ENCODE measurements at regions not wholly inside any gene's neighbourhood (a gene's known extent, or its start where the extent isn't known, plus 50 kb on each side); places are given as distances from the start of the nearest gene placed in this dataset.

GRCh38 chr10:28776519-28776918 lies 99.2 kb downstream of the BAMBI start:
- Histone ChIP-seq H3K27ac (ENCODE audit: low read depth in 1 of 2, low read length in 2 of 2) (no peak overlapping the region), H3K4me3 (ENCODE audit: low read depth in 1 of 3, low read length in 3 of 3) (no peak overlapping the region), H3K9ac (ENCODE audit: low read depth in 1 of 2, low read length in 2 of 2) (no peak overlapping the region), H3K27me3 (ENCODE audit: control insufficient read depth in 4 of 4, insufficient read depth in 4 of 4, low read length in 3 of 4) (no peaks in the 10 kb centered on the region), H3K9me3 (ENCODE audit: control insufficient read depth in 4 of 4, low read length in 3 of 4) (no peaks in the 10 kb centered on the region), H3K4me1 (ENCODE audit: control insufficient read depth in 4 of 4, insufficient read depth in 4 of 4, low read length in 3 of 4) (peaks cover 2 to 10% (median 6%) of the 10 kb centered on the region in 4 donors), H3K36me3 (ENCODE audit: control insufficient read depth in 4 of 4, insufficient read depth in 3 of 4, low read depth in 1 of 4, low read length in 3 of 4) (no peaks in the 10 kb centered on the region)
- WGBS: 87% methylated on average over 2 of the region's 2 CpGs
- TF ChIP-seq CTCF (IDR thresholded peaks at IDR 0.05; ENCODE audit: low read depth, low read length, missing input control) (no peak), SP1 (IDR thresholded peaks at IDR 0.05) (no peak), JUND (IDR thresholded peaks at IDR 0.05) (no peak), YY1 (IDR thresholded peaks at IDR 0.05) (no peak), EGR1 (IDR thresholded peaks at IDR 0.05; ENCODE audit: low read depth in 2 of 2) (no peak), NR2F2 (IDR thresholded peaks at IDR 0.05) (no peak), MAX (IDR thresholded peaks at IDR 0.05) (no peak), RAD21 (IDR thresholded peaks at IDR 0.05) (no peak), HNF4G (IDR thresholded peaks at IDR 0.05) (no peak), ATF3 (IDR thresholded peaks at IDR 0.05) (no peak), RXRA (IDR thresholded peaks at IDR 0.05) (no peak), TAF1 (conservative IDR thresholded peaks at IDR 0.05) (no peak), FOXA2 (IDR thresholded peaks at IDR 0.05) (no peak), FOXA1 (IDR thresholded peaks at IDR 0.05) (no peak), ZBTB33 (IDR thresholded peaks at IDR 0.05) (no peak), REST (IDR thresholded peaks at IDR 0.05) (no peak), HNF4A (conservative IDR thresholded peaks at IDR 0.05) (no peak)
- no peak for DNase-seq (ENCODE audit: low spot score)

GRCh38 chr10:28777911-28778310 lies 100.6 kb downstream of the BAMBI start:
- TF ChIP-seq CTCF (IDR thresholded peaks at IDR 0.05; ENCODE audit: low read depth, low read length, missing input control) (no peak), HNF4G (IDR thresholded peaks at IDR 0.05) (no peak), NR2F2 (IDR thresholded peaks at IDR 0.05) (no peak), JUND (IDR thresholded peaks at IDR 0.05) (no peak), SP1 (IDR thresholded peaks at IDR 0.05) (no peak)
- Histone ChIP-seq H3K4me3 (ENCODE audit: low read depth in 1 of 3, low read length in 3 of 3) (no peak overlapping the region), H3K27ac (ENCODE audit: low read depth in 1 of 2, low read length in 2 of 2) (no peak overlapping the region), H3K36me3 (ENCODE audit: control insufficient read depth in 4 of 4, insufficient read depth in 3 of 4, low read depth in 1 of 4, low read length in 3 of 4) (no peaks in the 10 kb centered on the region), H3K27me3 (ENCODE audit: control insufficient read depth in 4 of 4, insufficient read depth in 4 of 4, low read length in 3 of 4) (no peaks in the 10 kb centered on the region), H3K9me3 (ENCODE audit: control insufficient read depth in 4 of 4, low read length in 3 of 4) (no peaks in the 10 kb centered on the region), H3K4me1 (ENCODE audit: control insufficient read depth in 4 of 4, insufficient read depth in 4 of 4, low read length in 3 of 4) (peaks cover 2 to 10% (median 6%) of the 10 kb centered on the region in 4 donors), H3K9ac (ENCODE audit: low read depth in 1 of 2, low read length in 2 of 2) (no peak overlapping the region)
- 88% methylated on average over 2 of the region's 2 CpGs for WGBS
- DNase-seq (ENCODE audit: low spot score): no peak
